ENCODE measurements at regions not wholly inside any gene's neighbourhood (a gene's known extent, or its start where the extent isn't known, plus 50 kb on each side); places are given as distances from the start of the nearest gene placed in this dataset.
"Not testable (repeated sequence)": the region's sequence is repeated elsewhere in the genome, so short reads cannot be mapped to it uniquely, and the experiment has no call there.

- not testable (repeated sequence) for TF ChIP-seq CTCF (IDR thresholded peaks at IDR 0.05; ENCODE audit: poor library complexity); EZH2 (IDR thresholded peaks at IDR 0.05; ENCODE audit: borderline replicate concordance)
These were observed 84.5 kb upstream of the FBXO28 start for GRCh38 chr1:224029286-224030025.
